CD4-positive, alpha-beta T cell treated with Interleukin-2 at 100 ng/mL for 4 hours (primary cell): ENCODE measurements at regions not wholly inside any gene's neighbourhood (a gene's known extent, or its start where the extent isn't known, plus 50 kb on each side); places are given as distances from the start of the nearest gene placed in this dataset.

Experiments used
- DNase-seq: peaks from one replicate; pipeline ENCODE4 v3.0.0-alpha.2; 2020; ENCODE audit warnings: low spot score

- DNase-seq, result no peak
Observed at GRCh38 chr14:104514156-104514848, 65.3 kb upstream of the C14orf180 start.

- no peak for DNase-seq
Observed at GRCh38 chr14:104515059-104515810, 64.3 kb upstream of the C14orf180 start.

- no peak for DNase-seq
Observed at GRCh38 chr14:104515811-104516780, 63.5 kb upstream of the C14orf180 start.

GRCh38 chr14:104516906-104517305 lies 62.7 kb upstream of the C14orf180 start:
- DNase-seq, result no peak

DNA sequence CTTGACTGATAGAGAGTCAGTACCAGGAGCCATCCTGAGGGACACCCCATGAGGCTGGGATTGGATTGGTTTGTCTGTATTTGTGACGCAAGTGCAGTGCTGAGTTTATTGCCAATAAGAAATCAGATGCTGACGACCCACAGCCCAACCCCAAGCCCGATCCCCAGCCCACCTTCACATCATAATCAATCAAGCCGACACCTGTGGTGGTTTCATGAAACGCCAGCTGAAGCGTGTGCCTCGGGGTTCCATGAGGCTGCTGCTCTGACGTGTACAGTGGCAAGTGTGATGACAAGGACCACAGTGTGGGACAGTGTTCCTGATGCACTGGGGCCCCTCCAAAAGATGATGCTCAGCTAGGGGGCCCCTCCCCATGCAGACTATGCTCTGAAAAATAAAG lies 62.1 kb upstream of the C14orf180 start:
- no peak for DNase-seq

GRCh38 chr14:104517867-104518266 lies 61.7 kb upstream of the C14orf180 start:
- no peak for DNase-seq

- no peak for DNase-seq
Observed at GRCh38 chr14:104518659-104519350, 60.8 kb upstream of the C14orf180 start.

DNA sequence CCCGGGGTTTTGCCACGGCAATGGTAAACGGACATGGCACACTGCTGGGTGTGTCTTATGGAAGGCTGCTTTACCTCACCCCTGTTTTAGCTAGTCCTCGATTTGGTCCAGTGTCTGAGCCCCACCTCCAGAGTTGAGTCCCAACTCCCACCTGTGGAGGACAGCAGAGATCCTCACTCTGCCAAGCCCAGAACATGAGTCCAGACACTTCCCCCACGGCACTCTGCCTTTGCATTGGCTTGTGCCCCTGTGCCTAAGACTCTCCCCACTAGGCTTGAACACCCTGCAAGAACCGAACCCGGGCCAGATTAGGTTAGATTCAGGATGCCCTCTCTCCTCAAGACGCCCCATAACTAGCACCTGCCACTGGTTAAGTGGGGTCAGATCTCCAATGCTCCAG lies 59.8 kb upstream of the C14orf180 start:
- no peak for DNase-seq

GRCh38 chr14:104520620-104521410 lies 58.7 kb upstream of the C14orf180 start:
- no peak for DNase-seq

- no peak for DNase-seq
Observed at GRCh38 chr14:104521816-104522745, 57.5 kb upstream of the C14orf180 start.

DNA sequence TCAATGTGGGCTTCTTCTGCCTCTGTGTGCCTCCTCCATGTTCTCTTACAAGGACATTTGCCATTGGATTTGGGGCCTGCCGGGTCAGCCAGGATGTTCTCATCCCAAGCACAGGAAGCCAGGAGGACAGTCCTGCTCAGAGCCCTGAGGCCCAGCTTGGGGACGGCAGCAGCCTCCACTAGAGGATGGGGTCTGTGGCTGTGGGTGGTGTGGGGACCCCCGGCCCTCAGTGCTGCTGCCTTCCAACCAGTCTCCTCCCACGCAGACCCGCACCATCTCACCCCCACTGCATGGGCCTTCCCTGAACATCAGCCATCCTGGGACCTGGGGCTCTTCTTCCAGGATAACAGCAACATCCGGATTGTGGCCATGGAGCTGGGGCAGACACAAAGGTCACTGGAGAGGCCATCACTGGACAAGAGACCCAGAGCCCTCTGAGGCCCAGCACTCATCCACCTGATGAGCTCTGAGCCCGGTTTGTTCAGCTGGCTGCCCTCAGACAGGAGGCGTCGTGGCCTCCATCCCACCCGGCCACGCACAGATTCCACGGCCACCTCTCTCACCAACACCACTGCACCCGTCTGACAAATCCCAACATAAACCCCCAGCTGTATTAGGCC lies 56.5 kb upstream of the C14orf180 start:
- DNase-seq, result no peak

GRCh38 chr14:104523546-104523935 lies 56.0 kb upstream of the C14orf180 start:
- no peak for DNase-seq

- DNase-seq, result no peak
Observed at GRCh38 chr14:104524726-104525125, 54.8 kb upstream of the C14orf180 start.

- DNase-seq, result no peak
Observed at GRCh38 chr14:104526723-104527645, 52.6 kb upstream of the C14orf180 start.

DNA sequence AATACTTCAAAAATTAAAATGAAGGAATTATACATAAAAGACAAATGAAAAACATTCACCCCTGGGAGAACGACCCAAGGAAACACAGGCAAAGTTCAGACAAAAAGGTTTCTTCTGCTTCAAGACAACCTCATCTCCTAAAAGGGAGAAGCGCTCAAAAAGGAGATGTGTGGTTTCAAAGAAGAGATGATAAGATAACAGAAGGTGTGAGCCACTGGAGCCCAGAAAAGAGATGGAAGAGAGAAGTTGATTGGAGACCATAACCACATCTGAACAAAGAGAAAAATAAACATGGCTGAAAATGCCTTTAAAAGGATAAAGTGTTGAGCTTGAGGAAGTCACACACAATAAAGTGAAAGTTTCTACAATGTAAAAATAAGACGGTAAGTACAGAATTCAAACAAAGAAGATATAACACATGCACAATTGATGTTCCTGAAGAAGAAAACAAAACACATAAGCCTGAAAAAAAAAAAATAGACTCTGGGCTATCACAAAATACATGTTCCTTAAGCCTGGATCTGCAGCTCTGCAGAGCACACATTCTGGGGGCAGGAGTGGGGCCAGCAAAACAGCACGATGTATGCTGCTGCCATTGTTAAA lies 51.6 kb upstream of the C14orf180 start:
- DNase-seq, result no peak

DNA sequence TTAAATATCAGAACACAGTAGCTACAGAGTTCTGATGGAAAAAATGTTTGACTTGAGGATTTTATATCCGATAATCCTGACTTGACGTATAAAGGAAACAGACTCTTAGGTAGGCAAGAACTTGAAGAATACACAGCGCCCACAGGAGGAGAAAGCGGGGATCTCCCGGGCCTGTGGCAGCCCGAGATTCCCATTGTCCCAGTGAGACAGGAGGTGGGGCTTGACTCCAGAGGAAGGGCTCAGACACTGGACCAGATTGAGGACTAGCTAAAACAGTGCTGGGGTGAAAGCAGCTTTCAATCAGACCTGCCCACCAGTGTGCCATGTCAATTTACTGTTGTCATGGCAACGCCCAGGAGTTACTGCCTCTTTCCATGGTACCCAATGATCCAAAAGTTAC lies 51.1 kb upstream of the C14orf180 start:
- DNase-seq, result no peak
